Esophagus squamous epithelium (tissue), 4 donors: ENCODE measurements at regions not wholly inside any gene's neighbourhood (a gene's known extent, or its start where the extent isn't known, plus 50 kb on each side); places are given as distances from the start of the nearest gene placed in this dataset.

Experiments used
- POLR2A ChIP-seq, 4 donors: fragments of 450-650 bp; IDR thresholded peaks; one replicate each; pipeline ENCODE4 v1.6.1; 2017; ENCODE audit warnings: antibody characterized with exemption in 4 of 4, mild to moderate bottlenecking in 4 of 4, moderate library complexity in 3 of 4
- TF ChIP-seq, protein P1 (sequence below), 6 experiments: fragments of 450-650 bp in 4 of 6; fragments of 200-600 bp in 2 of 6; sonication (generic) in 2 of 6; IDR thresholded peaks; one replicate each; pipeline ENCODE4 v1.5.1; 2016 to 2019; ENCODE audit warnings: antibody characterized with exemption in 6 of 6, mild to moderate bottlenecking in 4 of 6, moderate library complexity in 4 of 6

DNA sequence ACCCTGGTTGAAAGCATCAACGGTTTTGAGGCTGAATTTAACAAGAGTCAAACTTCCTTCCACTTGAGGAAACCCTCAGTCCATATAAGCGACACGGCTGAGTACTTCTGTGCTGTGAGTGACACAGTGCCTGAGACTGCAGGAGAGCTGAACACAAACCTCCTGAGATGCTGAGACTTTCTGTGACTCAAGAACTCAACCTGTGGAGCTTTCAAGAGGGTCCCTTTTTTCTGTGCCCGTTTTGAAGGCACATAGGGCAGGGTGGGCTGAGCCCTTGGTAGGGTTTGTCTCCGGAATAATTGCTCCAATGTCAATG, 305.3 kb upstream of the OR4E1 start:
- TF ChIP-seq, protein P1, sequence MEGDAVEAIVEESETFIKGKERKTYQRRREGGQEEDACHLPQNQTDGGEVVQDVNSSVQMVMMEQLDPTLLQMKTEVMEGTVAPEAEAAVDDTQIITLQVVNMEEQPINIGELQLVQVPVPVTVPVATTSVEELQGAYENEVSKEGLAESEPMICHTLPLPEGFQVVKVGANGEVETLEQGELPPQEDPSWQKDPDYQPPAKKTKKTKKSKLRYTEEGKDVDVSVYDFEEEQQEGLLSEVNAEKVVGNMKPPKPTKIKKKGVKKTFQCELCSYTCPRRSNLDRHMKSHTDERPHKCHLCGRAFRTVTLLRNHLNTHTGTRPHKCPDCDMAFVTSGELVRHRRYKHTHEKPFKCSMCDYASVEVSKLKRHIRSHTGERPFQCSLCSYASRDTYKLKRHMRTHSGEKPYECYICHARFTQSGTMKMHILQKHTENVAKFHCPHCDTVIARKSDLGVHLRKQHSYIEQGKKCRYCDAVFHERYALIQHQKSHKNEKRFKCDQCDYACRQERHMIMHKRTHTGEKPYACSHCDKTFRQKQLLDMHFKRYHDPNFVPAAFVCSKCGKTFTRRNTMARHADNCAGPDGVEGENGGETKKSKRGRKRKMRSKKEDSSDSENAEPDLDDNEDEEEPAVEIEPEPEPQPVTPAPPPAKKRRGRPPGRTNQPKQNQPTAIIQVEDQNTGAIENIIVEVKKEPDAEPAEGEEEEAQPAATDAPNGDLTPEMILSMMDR (IDR thresholded peaks at IDR 0.05), result no peak
- no peak for TF ChIP-seq POLR2A (IDR thresholded peaks at IDR 0.05)
